HG02938 (cell line): ENCODE measurements at regions not wholly inside any gene's neighbourhood (a gene's known extent, or its start where the extent isn't known, plus 50 kb on each side); places are given as distances from the start of the nearest gene placed in this dataset.
"Not testable (repeated sequence)": the region's sequence is repeated elsewhere in the genome, so short reads cannot be mapped to it uniquely, and the experiment has no call there.

Experiments
- ATAC-seq: cut with Tn5 transposase; IDR thresholded peaks from one replicate; pipeline ENCODE4 v1.9.1; 2021; ENCODE audit warnings: mild to moderate bottlenecking, moderate library complexity; ENCODE audit not compliant: unreplicated experiment

- ATAC-seq = no peak
Observed at GRCh38 chr9:16267281-16268066, 603.0 kb downstream of the BNC2 start.

- ATAC-seq = no peak
Observed at GRCh38 chr9:16268067-16268881, 602.2 kb downstream of the BNC2 start.

- ATAC-seq = no peak
Observed at GRCh38 chr9:16271967-16272366, 598.5 kb downstream of the BNC2 start.

DNA sequence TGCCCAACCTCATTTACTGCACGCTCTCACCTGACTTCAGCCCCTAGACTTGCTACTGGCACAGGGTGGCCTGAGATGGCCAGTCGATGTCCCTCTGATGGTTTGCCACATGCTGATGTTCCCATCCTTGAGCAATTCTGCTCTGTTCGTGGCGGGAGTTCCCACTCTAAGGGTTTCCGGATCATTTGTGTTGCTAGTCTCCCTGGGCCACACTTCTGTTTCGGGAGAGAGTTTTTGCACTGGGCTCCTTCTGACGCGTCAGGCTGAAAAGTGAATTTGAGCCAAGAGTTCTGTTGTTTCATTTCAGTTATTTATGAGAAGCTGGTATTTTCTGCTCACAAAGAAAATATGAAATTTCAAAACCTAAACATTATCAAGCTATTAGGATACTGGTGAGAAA, 597.7 kb downstream of the BNC2 start:
- no peak for ATAC-seq

DNA sequence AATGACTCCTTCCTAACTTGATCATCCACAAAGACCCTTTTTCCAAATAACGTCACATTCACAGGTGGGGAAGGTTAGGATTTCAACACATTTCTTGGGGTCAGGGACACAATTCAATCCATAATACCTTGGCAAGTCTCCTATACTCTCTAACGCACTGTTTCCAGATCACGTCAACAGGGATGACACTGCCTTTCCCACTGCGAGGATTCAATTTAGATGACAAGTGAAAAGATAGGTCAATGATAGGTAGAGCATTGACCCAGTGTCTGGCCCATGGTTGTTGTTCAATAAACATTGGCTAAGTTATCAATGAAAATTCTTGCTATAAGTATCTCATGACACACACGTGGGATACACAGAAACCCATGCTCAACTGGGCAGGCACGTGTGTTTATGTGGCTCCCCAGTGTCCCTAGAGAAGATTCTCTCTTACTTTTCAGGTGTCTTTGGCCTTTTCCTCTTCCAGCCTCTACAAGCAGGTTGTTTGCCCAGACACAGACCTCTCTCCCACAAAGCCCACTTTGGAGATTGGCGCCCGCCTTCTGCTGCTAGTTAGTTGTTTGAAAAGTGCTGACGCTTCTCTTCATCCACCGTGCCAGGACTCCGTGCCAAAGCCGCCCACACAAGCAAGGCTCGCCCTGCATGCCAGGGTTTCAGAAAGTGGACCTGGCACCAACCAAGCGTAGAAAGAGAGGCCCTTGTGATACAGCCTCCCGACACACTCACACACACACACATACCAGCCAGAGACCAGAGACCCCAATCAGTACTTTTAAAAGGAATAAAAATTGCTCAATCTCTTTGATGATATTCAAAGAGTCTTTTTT, 594.5 kb downstream of the BNC2 start:
- no peak for ATAC-seq

GRCh38 chr9:16276866-16277265, 593.6 kb downstream of the BNC2 start:
- ATAC-seq = no peak

DNA sequence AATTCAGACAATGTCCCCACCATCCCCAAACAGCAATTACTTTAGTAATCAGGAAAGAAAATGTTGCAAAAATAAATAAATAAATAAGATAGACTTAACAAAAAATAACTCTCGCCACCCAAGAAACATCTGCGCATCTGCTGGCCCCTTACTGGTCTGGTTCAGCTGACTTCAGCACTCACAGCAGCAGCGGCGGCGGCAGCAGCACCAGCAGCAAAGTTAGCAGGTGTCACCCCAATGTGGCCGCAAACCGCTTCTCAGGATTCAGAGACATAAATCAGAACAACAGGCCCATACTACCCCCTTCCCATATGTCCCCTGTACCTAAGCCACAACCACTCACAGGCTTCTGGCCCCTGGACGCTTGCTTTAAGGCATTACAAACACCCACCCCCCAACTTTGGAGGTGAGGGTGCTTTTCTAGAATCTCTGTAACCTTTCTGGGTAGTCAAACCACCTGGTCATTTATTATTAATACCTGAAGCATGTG, 593.0 kb downstream of the BNC2 start:
- ATAC-seq = no peak

- no peak for ATAC-seq
Observed at GRCh38 chr9:16278326-16278999, 592.0 kb downstream of the BNC2 start.

DNA sequence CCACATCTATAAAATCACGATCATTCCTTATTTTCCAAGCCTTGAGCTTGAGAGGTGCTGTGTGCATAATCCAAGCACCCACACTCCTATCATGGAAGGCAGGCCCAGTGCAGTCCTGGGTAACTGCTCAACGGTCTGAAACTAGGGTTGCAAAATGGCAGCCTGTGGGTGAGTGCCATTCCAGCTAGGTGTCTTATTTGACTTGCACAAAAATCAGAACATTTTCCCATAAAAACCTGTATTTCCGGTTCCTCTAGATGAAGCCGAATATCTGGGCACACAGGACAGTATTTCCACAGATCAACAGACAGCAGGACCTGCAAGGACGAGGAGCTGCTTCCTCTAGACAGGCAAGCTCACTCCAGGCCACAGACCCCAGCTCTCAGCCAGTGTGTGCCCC, 588.8 kb downstream of the BNC2 start:
- no peak for ATAC-seq

- ATAC-seq = no peak
Observed at GRCh38 chr9:16282216-16282615, 588.3 kb downstream of the BNC2 start.

DNA sequence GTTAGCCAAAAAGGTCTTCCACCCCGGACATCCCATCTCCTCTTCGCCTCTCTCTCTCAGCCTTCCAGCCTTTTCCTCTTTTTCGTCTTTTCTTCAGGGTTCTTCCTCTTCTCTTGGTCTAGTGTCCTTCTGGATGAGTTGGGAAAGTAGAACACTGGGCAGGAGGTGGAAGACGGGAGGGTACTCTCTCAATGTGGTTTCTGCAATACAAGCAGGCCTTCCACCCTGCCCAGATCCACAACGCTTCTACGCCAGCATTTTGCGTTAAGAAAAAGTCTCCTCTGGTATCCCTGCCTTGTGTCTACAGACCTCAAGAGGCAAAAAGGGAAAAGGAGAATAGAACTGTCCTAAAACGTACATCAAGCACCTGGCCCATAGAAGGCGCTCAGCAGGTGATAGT, 587.8 kb downstream of the BNC2 start:
- ATAC-seq = no peak

DNA sequence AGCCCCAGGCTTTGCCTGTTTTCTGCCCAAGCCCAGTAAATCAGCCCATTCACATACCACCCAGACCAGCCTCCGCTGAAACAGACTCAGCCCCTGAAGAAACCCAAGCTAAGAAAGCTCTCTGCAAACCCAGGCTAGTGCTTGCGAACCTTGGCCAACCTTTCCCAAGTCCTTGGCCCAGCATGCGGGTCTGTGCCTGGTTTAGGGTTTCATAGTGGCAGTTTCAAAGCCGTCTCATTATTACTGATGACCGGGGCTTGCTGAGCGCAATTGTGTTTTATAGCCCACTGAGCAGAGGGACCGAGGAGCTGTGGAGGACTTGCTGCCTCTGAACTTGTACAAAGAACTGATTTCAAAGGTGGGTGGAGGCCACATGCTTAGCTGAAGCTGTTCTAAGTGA, 584.3 kb downstream of the BNC2 start:
- no peak for ATAC-seq

DNA sequence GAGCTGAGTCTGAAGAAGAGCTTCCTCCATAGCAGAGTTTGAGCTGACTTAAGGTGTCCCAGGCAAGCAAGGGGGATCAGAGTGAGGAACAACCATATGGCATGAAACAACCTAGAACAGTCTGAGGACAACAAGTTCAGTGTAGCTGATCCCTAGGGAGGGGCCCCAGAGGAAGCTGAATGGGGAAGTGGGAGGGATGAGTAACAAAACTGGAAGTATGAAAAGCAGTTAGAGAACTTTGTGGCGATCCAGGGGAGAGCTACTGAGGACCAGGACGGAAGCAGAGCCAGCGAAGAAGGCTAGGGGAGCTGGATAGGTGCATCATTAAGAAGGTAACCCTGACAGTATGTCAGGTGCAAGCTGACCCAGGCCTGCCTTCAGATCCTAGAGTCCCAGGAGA, 580.8 kb downstream of the BNC2 start:
- ATAC-seq = no peak

DNA sequence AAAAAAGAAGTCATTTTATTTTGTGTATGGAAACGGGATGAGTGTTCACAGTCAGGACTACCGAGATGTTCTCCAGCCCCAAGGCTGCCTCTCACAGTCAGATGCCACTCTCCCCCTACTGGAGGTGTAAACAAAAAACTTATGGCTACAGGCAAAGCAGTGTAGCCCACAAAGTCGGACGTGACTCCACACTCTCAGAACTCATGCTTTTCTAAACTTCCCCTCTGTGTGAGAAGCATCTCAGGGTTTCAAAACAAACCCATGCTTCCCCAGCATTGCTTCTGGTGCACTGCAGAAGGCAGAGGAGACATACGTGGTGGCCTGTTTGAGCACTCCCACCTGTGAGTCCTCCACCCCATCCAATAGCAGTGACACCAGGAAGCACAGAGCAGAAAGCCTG, 580.3 kb downstream of the BNC2 start:
- no peak for ATAC-seq

GRCh38 chr9:16291921-16292320, 578.5 kb downstream of the BNC2 start:
- no peak for ATAC-seq

- ATAC-seq = no peak
Observed at GRCh38 chr9:16293610-16294009, 576.9 kb downstream of the BNC2 start.

- ATAC-seq = no peak
Observed at GRCh38 chr9:16294133-16294770, 576.2 kb downstream of the BNC2 start.

- ATAC-seq = not testable (repeated sequence)
Observed at GRCh38 chr9:16294940-16295339, 575.5 kb downstream of the BNC2 start.

DNA sequence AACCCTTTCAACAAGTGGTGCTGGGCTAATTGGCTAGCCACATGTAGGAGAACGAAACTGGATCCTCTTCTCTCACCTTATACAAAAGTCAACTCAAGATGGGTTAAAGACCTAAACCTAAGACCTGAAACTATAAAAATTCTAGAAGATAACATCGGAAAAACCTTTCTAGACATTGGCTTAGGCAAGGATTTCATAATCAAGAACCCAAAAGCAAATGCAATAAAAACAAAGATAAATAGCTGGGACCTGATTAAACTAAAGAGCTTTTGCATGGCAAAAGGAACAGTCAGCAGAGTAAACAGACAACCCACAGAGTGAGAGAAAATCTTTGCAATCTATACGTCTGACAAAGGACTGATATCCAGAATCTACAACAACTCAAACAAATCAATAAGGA, 571.1 kb downstream of the BNC2 start:
- not testable (repeated sequence) for ATAC-seq

GRCh38 chr9:16303506-16303905, 567.0 kb downstream of the BNC2 start:
- ATAC-seq = no peak
